GM23248 (cell line): ENCODE measurements at regions not wholly inside any gene's neighbourhood (a gene's known extent, or its start where the extent isn't known, plus 50 kb on each side); places are given as distances from the start of the nearest gene placed in this dataset.

Source experiments
- EZH2 ChIP-seq: fragments of 200-600 bp; sonication (generic); IDR thresholded peaks from 2 replicates; pipeline ENCODE4 v1.6.1; 2018; ENCODE audit warnings: antibody characterized with exemption, mild to moderate bottlenecking; ENCODE audit not compliant: insufficient read depth, poor library complexity, severe bottlenecking
- EZH2phosphoT487 ChIP-seq: fragments of 200-600 bp; sonication (generic); IDR thresholded peaks from 2 replicates; pipeline ENCODE4 v1.6.1; 2018; ENCODE audit warnings: antibody characterized with exemption, moderate library complexity, mild to moderate bottlenecking, low read depth; ENCODE audit not compliant: insufficient read depth

DNA sequence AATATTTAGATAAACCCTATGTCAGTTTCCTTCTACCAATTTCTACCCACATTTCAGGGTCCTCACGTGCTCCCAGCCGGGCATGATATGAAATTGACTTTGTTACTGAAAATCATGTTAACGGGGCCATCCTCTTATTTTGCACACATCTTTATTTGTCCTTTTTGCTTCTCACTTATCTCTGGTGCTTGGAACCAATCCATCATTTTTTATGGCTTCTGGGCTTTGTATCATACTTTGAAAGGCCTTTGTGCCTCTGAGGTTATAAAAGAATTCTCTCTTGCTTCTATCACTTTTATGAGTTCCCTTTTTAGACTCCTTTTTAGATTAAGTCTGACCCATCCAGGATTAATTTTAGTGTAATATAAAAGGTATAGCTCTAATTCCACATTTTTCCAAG lies 81.7 kb upstream of the PRNP start:
- no peak for TF ChIP-seq EZH2
- TF ChIP-seq EZH2phosphoT487 = no peak
